Fibroblast of gingiva (primary cell): ENCODE measurements at regions not wholly inside any gene's neighbourhood (a gene's known extent, or its start where the extent isn't known, plus 50 kb on each side); places are given as distances from the start of the nearest gene placed in this dataset.

Experiments used
- DNase-seq: peaks from one replicate; pipeline ENCODE4 v3.0.0-alpha.2; 2011; ENCODE audit warnings: low read depth

GRCh38 chr12:67797185-67797741 lies 148.7 kb downstream of the DYRK2 start:
- peak; percentile 78 for DNase-seq

GRCh38 chr12:67797753-67798152 lies 149.2 kb downstream of the DYRK2 start:
- no peak for DNase-seq

DNA sequence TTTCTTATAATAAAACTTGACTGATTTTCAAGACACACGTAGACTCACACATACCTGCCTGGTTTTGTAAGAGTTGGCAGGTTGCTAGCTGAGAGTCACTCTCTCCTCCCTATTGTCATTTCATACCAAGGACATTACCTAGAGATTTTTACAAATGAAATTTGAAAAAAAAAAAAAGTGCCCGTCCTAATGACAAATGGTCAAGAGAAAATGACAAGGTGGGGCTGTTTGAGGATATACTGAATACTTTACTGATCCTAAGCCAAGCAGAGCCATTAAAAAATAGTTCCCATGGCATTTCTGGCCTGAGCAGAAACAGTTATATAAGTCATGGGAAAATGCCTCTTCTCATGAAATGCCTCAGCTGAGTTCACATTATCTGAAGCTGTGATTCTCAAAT lies 150.2 kb downstream of the DYRK2 start:
- no peak for DNase-seq

DNA sequence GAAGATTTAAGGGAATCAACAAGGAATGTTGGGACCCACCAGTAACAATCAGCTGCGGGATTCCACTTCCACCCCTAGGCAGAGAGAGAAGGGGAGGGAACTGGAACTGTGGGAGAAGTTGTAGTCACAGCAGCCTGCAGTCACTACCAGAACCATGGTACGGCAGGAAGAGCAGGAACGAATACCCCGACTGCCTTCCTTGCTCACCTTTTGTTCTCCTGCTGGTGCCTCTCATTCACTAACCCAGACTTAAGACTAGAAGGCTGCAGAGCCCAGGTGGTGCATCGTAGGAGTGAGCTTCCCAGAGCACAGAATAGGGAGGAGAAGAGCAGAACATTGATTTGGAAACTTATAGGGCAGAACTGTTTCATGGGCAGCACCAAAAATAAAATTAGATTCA lies 154.2 kb downstream of the DYRK2 start:
- no peak for DNase-seq

GRCh38 chr12:67803278-67803993 lies 154.9 kb downstream of the DYRK2 start:
- DNase-seq = no peak

- no peak for DNase-seq
These were observed 155.6 kb downstream of the DYRK2 start for GRCh38 chr12:67804168-67804567.

- no peak for DNase-seq
These were observed 159.3 kb downstream of the DYRK2 start for GRCh38 chr12:67807814-67808213.

DNA sequence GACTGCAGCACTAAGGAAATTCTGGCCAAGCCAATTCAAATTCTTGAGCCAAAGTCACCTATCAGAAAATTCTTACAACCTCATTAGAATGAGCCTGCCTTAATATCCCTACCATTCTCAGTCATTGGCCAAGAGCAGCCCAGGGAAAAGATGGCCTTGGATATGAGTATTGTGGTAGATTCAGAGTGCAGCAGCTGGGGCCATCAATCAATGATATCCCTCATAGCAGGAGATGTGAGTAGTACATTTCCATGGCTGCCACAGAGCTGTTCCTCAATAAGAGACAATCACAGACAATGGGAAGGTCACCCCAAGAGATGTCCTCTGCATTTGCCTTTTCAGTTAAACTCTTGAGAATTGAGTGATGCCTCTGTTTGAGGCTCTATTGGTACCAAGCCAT lies 161.6 kb downstream of the DYRK2 start:
- no peak for DNase-seq

DNA sequence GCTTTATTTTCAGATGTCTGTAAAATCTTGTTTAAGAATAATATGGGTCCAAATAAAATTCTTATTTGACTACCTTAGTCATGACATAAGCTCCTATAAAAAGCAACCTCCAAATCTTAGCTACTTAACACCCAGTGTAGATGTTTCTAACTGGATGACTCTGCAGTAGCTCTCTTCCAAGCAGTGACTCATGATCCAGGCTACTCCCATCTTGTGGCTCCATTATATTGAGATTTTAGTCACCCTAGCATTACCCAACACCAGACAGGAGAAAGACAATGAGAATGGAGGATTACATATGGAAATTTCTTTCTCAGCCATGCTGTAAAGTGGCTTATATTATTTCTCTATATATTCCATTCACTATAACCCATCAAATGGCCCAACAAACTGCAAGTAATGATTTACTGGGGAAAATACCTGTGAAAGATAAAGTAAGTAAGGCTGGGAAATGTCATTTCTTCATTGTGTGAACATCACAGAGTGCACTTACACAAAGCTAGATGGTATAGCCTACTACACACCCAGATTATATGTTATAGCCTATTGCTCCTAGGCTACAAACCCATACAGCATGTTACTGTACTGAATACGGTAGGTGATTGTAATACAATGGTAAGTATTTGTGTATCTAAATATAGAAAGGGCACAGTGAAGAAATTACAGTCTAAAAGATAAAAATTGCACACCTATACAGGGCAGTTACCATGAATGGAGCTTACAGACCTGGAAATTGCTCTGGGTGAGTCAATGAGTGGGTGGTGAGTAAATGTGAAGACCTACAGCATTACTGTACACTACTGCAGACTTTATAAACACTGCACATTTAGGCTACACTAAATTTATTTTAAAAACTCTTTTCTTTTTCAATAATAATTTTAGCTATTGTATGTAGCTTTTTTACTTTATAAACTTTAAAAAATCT lies 163.2 kb downstream of the DYRK2 start:
- DNase-seq = peak; percentile 55

DNA sequence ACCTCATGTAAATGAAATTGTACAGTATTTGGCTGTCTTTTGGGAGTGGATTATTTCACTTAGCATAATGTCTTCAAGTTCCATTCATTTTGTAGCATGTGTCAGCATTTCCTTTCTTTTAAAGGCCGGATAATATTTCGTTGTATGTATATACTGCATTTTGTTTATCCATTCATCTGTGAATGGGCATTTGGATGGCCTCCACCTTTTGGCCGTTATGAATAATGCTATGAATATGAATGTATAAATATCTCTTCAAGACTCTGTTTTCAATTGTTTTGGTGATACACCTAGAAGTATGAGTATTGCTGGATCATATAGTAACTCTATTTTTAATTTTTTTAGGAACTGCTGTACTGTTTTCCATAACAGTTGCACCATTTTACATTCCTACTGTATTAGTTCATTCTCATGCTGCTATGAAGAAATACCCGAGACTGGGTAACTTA lies 164.9 kb downstream of the DYRK2 start:
- peak; percentile 89 for DNase-seq

DNA sequence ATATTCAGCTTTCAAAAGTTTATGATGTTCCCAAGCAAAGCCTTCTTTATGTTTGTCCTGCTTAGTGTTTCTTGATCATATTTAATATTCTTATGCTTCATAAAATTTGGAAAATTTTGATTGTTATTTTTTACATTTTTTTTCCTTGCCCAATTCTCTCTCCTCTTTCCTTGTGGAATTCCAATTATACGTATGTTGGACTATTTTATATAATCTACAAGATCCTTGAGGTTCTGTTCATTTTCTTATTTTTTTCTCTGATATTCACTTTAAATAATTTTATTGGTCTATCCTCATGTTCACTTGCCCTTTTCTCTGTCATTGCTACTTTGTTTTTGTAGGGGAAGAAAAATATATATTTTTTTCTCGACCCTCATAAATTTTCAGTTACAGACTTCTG lies 167.7 kb downstream of the DYRK2 start:
- DNase-seq = no peak

GRCh38 chr12:67818459-67818903 lies 169.9 kb downstream of the DYRK2 start:
- DNase-seq = no peak

DNA sequence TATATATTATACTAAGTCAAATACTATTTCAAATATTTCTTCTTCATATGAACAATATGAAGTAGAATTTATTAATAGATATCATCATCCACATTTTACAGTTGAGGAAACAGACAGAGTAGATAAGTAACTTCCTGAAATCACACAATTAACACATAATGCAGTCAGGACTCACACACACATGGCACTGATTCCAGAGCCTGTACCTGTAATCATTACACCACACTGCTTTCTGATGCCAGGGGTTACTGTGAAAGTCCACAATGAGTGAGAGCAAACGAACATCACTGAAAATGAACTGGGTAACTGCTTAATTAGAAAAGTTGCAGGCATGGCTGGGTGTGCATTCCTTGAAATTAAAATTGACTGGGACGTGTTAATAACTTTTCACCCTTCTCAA lies 169.3 kb upstream of the IFNG-AS1 start:
- no peak for DNase-seq

- no peak for DNase-seq
These were observed 168.6 kb upstream of the IFNG-AS1 start for GRCh38 chr12:67820694-67821093.

DNA sequence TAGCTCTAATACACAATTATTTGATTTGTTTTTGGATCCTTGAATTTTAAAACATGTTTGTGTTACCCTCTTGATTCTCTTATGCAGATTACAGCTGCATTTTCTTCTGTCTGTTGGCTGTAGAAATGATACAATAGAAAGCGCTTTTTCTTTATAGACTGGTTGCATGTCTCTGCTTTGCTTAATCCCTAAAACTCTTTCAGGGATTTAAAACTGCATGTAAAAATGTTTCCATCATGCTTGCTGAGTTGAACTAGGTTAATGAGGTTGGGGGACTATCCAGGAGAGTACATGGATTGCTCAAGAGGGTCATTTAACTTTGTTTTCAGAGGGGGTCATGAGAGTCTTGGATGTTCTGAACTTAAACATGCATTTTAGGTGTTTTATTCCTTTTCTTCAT lies 166.4 kb upstream of the IFNG-AS1 start:
- DNase-seq = no peak

GRCh38 chr12:67826148-67826547 lies 163.1 kb upstream of the IFNG-AS1 start:
- no peak for DNase-seq

DNA sequence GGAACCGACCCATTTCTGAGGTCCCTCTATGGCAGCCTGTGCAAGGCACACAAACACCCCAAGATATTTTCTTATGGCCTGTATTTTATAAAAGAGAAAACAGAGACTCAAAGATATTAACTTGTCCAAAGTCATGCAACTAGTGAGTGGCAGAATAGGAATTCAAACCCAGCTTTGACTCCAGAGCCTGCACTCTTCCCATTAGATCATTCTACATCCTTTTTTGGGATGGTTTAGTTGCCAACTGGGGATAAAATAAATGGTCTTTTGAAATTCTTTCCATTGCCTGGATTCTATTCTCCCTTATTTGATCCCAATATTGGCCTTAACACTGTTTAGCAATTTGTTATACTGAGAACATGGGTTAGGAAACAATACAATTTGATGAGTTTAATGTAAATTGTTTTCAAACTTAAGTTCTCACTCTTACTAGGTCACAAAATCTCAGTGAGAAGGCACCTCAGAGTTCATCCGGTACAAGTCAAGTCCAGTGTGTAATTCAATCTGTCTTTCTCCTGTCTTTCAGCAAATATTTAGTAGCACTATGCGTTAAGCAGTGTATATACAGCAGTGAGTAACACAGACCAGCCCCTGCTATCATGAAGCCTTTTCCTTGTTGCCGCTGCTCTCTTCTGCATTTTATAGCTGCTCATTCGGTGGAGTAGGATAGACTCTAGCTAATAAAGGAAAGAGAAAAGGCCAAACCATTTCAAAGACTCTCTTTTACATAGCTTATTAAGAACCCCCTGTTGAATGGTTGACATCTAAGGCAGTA lies 162.1 kb upstream of the IFNG-AS1 start:
- DNase-seq = peak; percentile 2

DNA sequence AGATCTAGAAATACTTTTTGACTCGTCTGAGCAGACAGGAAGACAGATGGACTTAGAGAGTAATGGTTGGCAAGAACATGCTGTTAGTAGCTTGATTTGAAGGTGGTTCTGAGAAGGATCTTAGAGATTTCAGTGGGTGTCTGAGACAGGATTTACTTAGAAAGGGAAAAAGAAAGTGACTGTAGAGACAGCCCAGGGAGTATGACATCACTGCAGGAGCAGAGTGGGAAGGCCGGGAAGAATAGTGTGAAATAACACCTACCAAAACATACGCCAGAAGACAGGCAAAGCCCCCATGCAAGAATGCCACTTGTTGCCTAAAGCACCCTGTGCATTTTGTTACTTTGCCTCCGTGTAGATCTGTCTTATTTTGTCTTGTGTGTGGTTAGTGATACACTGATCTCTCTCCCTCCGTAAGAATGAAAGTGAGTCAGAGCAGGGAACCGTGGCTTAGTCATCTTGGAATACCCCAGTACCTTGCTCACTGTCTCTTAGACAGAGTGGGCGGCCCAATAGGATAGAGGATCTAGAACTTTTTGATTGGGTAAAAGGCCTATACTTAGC lies 161.3 kb upstream of the IFNG-AS1 start:
- peak; percentile 75 for DNase-seq

- no peak for DNase-seq
These were observed 159.4 kb upstream of the IFNG-AS1 start for GRCh38 chr12:67829896-67830295.

- no peak for DNase-seq
These were observed 157.1 kb upstream of the IFNG-AS1 start for GRCh38 chr12:67832155-67832554.

- no peak for DNase-seq
These were observed 155.6 kb upstream of the IFNG-AS1 start for GRCh38 chr12:67833602-67834001.

GRCh38 chr12:67837876-67838275 lies 151.4 kb upstream of the IFNG-AS1 start:
- DNase-seq = no peak
